ENCODE measurements at regions not wholly inside any gene's neighbourhood (a gene's known extent, or its start where the extent isn't known, plus 50 kb on each side); places are given as distances from the start of the nearest gene placed in this dataset.

DNA sequence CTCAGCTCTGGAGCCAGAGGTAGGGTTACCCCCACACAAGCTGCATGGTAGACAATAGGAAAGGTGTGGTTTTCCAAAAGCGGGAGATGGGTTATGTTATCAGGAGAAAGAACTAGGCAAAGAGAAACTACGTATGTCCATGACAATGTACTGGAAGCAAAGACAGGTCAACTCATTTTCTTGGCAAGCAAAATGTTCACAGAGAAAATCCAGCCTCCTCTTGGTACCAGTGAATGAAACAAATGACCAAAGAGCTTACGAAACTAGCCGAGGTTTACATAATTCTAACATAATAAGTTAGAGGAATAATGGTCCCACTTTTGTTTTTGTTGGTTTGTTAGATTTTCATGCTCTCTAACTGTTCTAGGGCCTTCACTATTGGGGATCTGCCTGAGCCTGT is 338.1 kb upstream of the TGFBR2 start:
- no peak for TF ChIP-seq POLR2A (IDR thresholded peaks at IDR 0.05)
- TF ChIP-seq, protein P1, sequence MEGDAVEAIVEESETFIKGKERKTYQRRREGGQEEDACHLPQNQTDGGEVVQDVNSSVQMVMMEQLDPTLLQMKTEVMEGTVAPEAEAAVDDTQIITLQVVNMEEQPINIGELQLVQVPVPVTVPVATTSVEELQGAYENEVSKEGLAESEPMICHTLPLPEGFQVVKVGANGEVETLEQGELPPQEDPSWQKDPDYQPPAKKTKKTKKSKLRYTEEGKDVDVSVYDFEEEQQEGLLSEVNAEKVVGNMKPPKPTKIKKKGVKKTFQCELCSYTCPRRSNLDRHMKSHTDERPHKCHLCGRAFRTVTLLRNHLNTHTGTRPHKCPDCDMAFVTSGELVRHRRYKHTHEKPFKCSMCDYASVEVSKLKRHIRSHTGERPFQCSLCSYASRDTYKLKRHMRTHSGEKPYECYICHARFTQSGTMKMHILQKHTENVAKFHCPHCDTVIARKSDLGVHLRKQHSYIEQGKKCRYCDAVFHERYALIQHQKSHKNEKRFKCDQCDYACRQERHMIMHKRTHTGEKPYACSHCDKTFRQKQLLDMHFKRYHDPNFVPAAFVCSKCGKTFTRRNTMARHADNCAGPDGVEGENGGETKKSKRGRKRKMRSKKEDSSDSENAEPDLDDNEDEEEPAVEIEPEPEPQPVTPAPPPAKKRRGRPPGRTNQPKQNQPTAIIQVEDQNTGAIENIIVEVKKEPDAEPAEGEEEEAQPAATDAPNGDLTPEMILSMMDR (IDR thresholded peaks at IDR 0.05): no peak
